ENCODE measurements at regions not wholly inside any gene's neighbourhood (a gene's known extent, or its start where the extent isn't known, plus 50 kb on each side); places are given as distances from the start of the nearest gene placed in this dataset.
"Not testable (repeated sequence)": the region's sequence is repeated elsewhere in the genome, so short reads cannot be mapped to it uniquely, and the experiment has no call there.

GRCh38 chr17:71615820-71616219 lies 505.0 kb upstream of the SOX9 start:
- no peak for DNase-seq

GRCh38 chr17:71617767-71618166 lies 503.1 kb upstream of the SOX9 start:
- not testable (repeated sequence) for DNase-seq

GRCh38 chr17:71625330-71625729 lies 495.5 kb upstream of the SOX9 start:
- DNase-seq = no peak

GRCh38 chr17:71628306-71628705 lies 492.5 kb upstream of the SOX9 start:
- no peak for DNase-seq

GRCh38 chr17:71631483-71631882 lies 489.3 kb upstream of the SOX9 start:
- DNase-seq = no peak

- DNase-seq = no peak
Measured at GRCh38 chr17:71632328-71632727, 488.5 kb upstream of the SOX9 start.

GRCh38 chr17:71633391-71633849 lies 487.4 kb upstream of the SOX9 start:
- no peak for DNase-seq

GRCh38 chr17:71634376-71634775 lies 486.4 kb upstream of the SOX9 start:
- DNase-seq = no peak

- no peak for DNase-seq
Measured at GRCh38 chr17:71635187-71635586, 485.6 kb upstream of the SOX9 start.

- no peak for DNase-seq
Measured at GRCh38 chr17:71636644-71637043, 484.2 kb upstream of the SOX9 start.

- no peak for DNase-seq
Measured at GRCh38 chr17:71638668-71639067, 482.2 kb upstream of the SOX9 start.

GRCh38 chr17:71639865-71640264 lies 481.0 kb upstream of the SOX9 start:
- DNase-seq = no peak

GRCh38 chr17:71646890-71647289 lies 473.9 kb upstream of the SOX9 start:
- not testable (repeated sequence) for DNase-seq

GRCh38 chr17:71648342-71648741 lies 472.5 kb upstream of the SOX9 start:
- not testable (repeated sequence) for DNase-seq

GRCh38 chr17:71649941-71650350 lies 470.9 kb upstream of the SOX9 start:
- DNase-seq = no peak

GRCh38 chr17:71655542-71655941 lies 465.3 kb upstream of the SOX9 start:
- DNase-seq = no peak

- DNase-seq = no peak
Measured at GRCh38 chr17:71656964-71657858, 463.6 kb upstream of the SOX9 start.

- no peak for DNase-seq
Measured at GRCh38 chr17:71658996-71659395, 461.8 kb upstream of the SOX9 start.

- no peak for DNase-seq
Measured at GRCh38 chr17:71664861-71665260, 456.0 kb upstream of the SOX9 start.

GRCh38 chr17:71666047-71666446 lies 454.8 kb upstream of the SOX9 start:
- DNase-seq = no peak

- no peak for DNase-seq
Measured at GRCh38 chr17:71667661-71668060, 453.2 kb upstream of the SOX9 start.

- DNase-seq = no peak
Measured at GRCh38 chr17:71668807-71669206, 452.0 kb upstream of the SOX9 start.

GRCh38 chr17:71677439-71677838 lies 443.4 kb upstream of the SOX9 start:
- DNase-seq = no peak

GRCh38 chr17:71679832-71680231 lies 441.0 kb upstream of the SOX9 start:
- no peak for DNase-seq
